ENCODE measurements at regions not wholly inside any gene's neighbourhood (a gene's known extent, or its start where the extent isn't known, plus 50 kb on each side); places are given as distances from the start of the nearest gene placed in this dataset.

GRCh38 chr4:24234288-24234848, 344.5 kb upstream of the PPARGC1A start:
- no peak overlapping the region for H3K4me3 ChIP-seq (ENCODE audit: low read depth, low read length)
- no peak for TF ChIP-seq CTCF (IDR thresholded peaks at IDR 0.05; ENCODE audit: low read depth, low read length)

GRCh38 chr4:24230955-24231354, 341.1 kb upstream of the PPARGC1A start:
- no peak for TF ChIP-seq CTCF (IDR thresholded peaks at IDR 0.05; ENCODE audit: low read depth, low read length)
- H3K4me3 ChIP-seq (ENCODE audit: low read depth, low read length): no peak overlapping the region

GRCh38 chr4:24229978-24230377, 340.1 kb upstream of the PPARGC1A start:
- TF ChIP-seq CTCF (IDR thresholded peaks at IDR 0.05; ENCODE audit: low read depth, low read length): no peak
- no peak overlapping the region for H3K4me3 ChIP-seq (ENCODE audit: low read depth, low read length)

GRCh38 chr4:24228692-24229091, 338.8 kb upstream of the PPARGC1A start:
- no peak for TF ChIP-seq CTCF (IDR thresholded peaks at IDR 0.05; ENCODE audit: low read depth, low read length)

GRCh38 chr4:24226667-24227066, 336.8 kb upstream of the PPARGC1A start:
- no peak overlapping the region for H3K4me3 ChIP-seq (ENCODE audit: low read depth, low read length)
- no peak for TF ChIP-seq CTCF (IDR thresholded peaks at IDR 0.05; ENCODE audit: low read depth, low read length)

More at GRCh38 chr4:24228692-24229091, 338.8 kb upstream of the PPARGC1A start:
- no peak overlapping the region for H3K4me3 ChIP-seq (ENCODE audit: low read depth, low read length)

GRCh38 chr4:24226023-24226422, 336.2 kb upstream of the PPARGC1A start:
- TF ChIP-seq CTCF (IDR thresholded peaks at IDR 0.05; ENCODE audit: low read depth, low read length): no peak
- H3K4me3 ChIP-seq (ENCODE audit: low read depth, low read length): no peak overlapping the region

GRCh38 chr4:24224446-24224845, 334.6 kb upstream of the PPARGC1A start:
- no peak overlapping the region for H3K4me3 ChIP-seq (ENCODE audit: low read depth, low read length)
- TF ChIP-seq CTCF (IDR thresholded peaks at IDR 0.05; ENCODE audit: low read depth, low read length): no peak
